Naive thymus-derived CD4-positive, alpha-beta T cell (primary cell): ENCODE measurements at regions not wholly inside any gene's neighbourhood (a gene's known extent, or its start where the extent isn't known, plus 50 kb on each side); places are given as distances from the start of the nearest gene placed in this dataset.

Experiments
- ATAC-seq: fragments of 150-1000 bp; cut with Tn5 transposase; 2 replicates; pipeline ENCODE4 v1.10.0; 2021; ENCODE audit warnings: mild to moderate bottlenecking, moderate library complexity
- CTCF ChIA-PET: fragments of 350-600 bp; sonication (Branson Sonifier 250); formaldehyde crosslinking; loops from one replicate; lab custom pipeline; 2021; ENCODE audit warnings: antibody characterized with exemption; lab: Charles Lee
- POLR2A ChIA-PET: fragments of 350-600 bp; sonication (Branson Sonifier 250); formaldehyde crosslinking; loops from one replicate; lab custom pipeline; 2021; ENCODE audit warnings: antibody characterized with exemption, inconsistent platforms; lab: Charles Lee
- DNase-seq, 9 donors: peaks; one replicate each; pipeline versions ENCODE4 v3.0.0 to v3.0.0-alpha.2; 2020 to 2022; ENCODE audit warnings: mixed read lengths in 1 of 9
- H3K27ac ChIP-seq: one replicate; pipeline ENCODE4 v1.7.0; 2013; ENCODE audit warnings: mild to moderate bottlenecking, low read depth, low read length, moderate library complexity
- H3K27me3 ChIP-seq, 2 donors: one replicate each; pipeline ENCODE4 v1.7.0; 2013; ENCODE audit warnings: low read length in 2 of 2, mild to moderate bottlenecking in 2 of 2, moderate library complexity in 2 of 2; ENCODE audit not compliant: control insufficient read depth in 2 of 2, insufficient read depth in 2 of 2
- H3K36me3 ChIP-seq, 3 experiments: 1 replicate in 2 of 3; 2 replicates in 1 of 3; pipeline ENCODE4 v1.7.0; 2013; ENCODE audit warnings: low read length in 3 of 3, mild to moderate bottlenecking in 3 of 3, moderate library complexity in 1 of 3; ENCODE audit not compliant: insufficient read depth in 3 of 3, control insufficient read depth in 2 of 3
- H3K4me1 ChIP-seq, 2 donors: one replicate each; pipeline ENCODE4 v1.7.0; 2013; ENCODE audit warnings: low read length in 2 of 2, mild to moderate bottlenecking in 2 of 2, moderate library complexity in 1 of 2; ENCODE audit not compliant: control insufficient read depth in 2 of 2, insufficient read depth in 2 of 2
- H3K4me3 ChIP-seq: 2 replicates; pipeline ENCODE4 v1.7.0; 2013; ENCODE audit warnings: mild to moderate bottlenecking, low read length
- H3K9me3 ChIP-seq, 3 experiments: 1 replicate in 2 of 3; 2 replicates in 1 of 3; pipeline ENCODE4 v1.7.0; 2013; ENCODE audit warnings: low read length in 3 of 3; ENCODE audit not compliant: control insufficient read depth in 2 of 3
- H3K27ac Mint-ChIP-seq, 9 donors: one replicate each; pipeline ENCODE4 v1.8.0; 2020 to 2022; ENCODE audit warnings: mixed read lengths in 9 of 9, mild to moderate bottlenecking in 8 of 9, moderate library complexity in 5 of 9, inconsistent platforms in 2 of 9
- H3K27me3 Mint-ChIP-seq, 5 donors: one replicate each; pipeline ENCODE4 v1.8.0; 2021 to 2022; ENCODE audit warnings: mixed read lengths in 5 of 5, mild to moderate bottlenecking in 1 of 5
- H3K36me3 Mint-ChIP-seq, 5 donors: one replicate each; pipeline ENCODE4 v1.8.0; 2020 to 2022; ENCODE audit warnings: mixed read lengths in 5 of 5, mild to moderate bottlenecking in 3 of 5, inconsistent platforms in 1 of 5
- H3K4me1 Mint-ChIP-seq, 7 donors: one replicate each; pipeline ENCODE4 v1.8.0; 2020 to 2022; ENCODE audit warnings: mixed read lengths in 7 of 7, mild to moderate bottlenecking in 3 of 7, inconsistent platforms in 1 of 7
- H3K4me3 Mint-ChIP-seq, 10 donors: one replicate each; pipeline ENCODE4 v1.8.0; 2020 to 2022; ENCODE audit warnings: mild to moderate bottlenecking in 10 of 10, mixed read lengths in 10 of 10, moderate library complexity in 6 of 10, inconsistent platforms in 2 of 10
- H3K9me3 Mint-ChIP-seq, 11 donors: one replicate each; pipeline ENCODE4 v1.8.0; 2020 to 2022; ENCODE audit warnings: mixed read lengths in 11 of 11, mild to moderate bottlenecking in 4 of 11, inconsistent platforms in 1 of 11, moderate library complexity in 1 of 11
- intact Hi-C, 2 donors: fragments of 100-400 bp; cut with micrococcal nuclease; formaldehyde crosslinking; loops; one replicate each; pipeline ENCODE4 v1.15.1; 2023

DNA sequence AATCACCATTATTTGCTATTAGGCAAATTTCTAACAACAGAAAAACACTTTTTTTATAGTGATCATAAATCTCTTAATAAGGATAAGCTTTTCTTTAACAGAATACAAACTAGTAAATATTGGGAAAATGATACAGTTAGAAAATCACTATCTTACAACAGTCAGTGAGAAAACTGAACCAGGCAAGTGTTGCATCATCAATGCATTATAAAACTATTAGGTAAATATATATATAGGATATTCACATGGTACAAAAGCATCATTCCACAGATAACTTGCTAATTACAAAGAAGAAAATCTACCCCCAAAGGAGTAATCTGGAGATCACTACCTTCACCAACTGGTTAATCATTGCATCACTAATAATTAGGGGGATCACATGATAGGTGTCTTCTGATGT is 652.1 kb downstream of the HACE1 start:
- POLR2A ChIA-PET, result no interaction called here
- Mint-ChIP-seq H3K27ac (no peak overlapping the region), H3K36me3 (no peaks in the 10 kb centered on the region), H3K27me3 (no peaks in the 10 kb centered on the region), H3K4me3 (no peak overlapping the region), H3K4me1 (no peaks in the 10 kb centered on the region), H3K9me3 (peaks cover 0 to 12% (median 3%) of the 10 kb centered on the region in 11 donors)
- ATAC-seq (no peak), DNase-seq (no peak)
- no peaks in the 10 kb centered on the region for H3K4me1 ChIP-seq
- H3K9me3 ChIP-seq, result no peaks in the 10 kb centered on the region
- H3K27ac ChIP-seq, result no peak overlapping the region
- CTCF ChIA-PET, result no interaction called here
- H3K4me3 ChIP-seq, result no peak overlapping the region
- no peaks in the 10 kb centered on the region for H3K36me3 ChIP-seq
- no peaks in the 10 kb centered on the region for H3K27me3 ChIP-seq
- intact Hi-C loops, result no loop called here

DNA sequence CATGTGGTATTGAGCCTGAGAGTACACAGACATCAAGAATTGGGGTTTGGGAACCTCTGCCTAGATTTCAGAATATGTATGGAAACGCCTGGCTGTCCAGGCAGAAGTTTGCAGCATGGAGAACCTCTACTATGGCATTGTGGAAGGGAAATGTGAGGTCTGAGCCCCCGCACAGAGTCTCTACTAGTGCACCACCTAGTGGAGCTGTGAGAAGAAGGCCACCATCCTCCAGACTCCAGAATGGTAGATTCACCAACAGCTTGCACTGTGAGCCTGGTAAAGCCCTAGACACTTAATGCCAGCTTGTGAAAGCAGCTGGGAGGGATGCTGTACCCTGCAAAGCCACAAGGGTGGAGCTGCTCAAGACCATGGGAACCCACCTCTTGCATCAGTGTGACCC is 658.2 kb downstream of the HACE1 start:
- ChIA-PET POLR2A (no interaction called here), CTCF (no interaction called here)
- Mint-ChIP-seq H3K36me3 (peaks cover 0 to 3% (median 0%) of the 10 kb centered on the region in 5 donors), H3K4me1 (no peaks in the 10 kb centered on the region), H3K27me3 (no peaks in the 10 kb centered on the region), H3K4me3 (no peak overlapping the region), H3K27ac (no peak overlapping the region), H3K9me3 (peaks cover 0 to 25% (median 11%) of the 10 kb centered on the region in 11 donors)
- intact Hi-C loops, result no loop called here
- ATAC-seq (no peak), DNase-seq (no peak)
- Histone ChIP-seq H3K4me3 (no peak overlapping the region), H3K9me3 (no peaks in the 10 kb centered on the region), H3K27ac (no peak overlapping the region), H3K4me1 (no peaks in the 10 kb centered on the region), H3K27me3 (no peaks in the 10 kb centered on the region), H3K36me3 (no peaks in the 10 kb centered on the region)

DNA sequence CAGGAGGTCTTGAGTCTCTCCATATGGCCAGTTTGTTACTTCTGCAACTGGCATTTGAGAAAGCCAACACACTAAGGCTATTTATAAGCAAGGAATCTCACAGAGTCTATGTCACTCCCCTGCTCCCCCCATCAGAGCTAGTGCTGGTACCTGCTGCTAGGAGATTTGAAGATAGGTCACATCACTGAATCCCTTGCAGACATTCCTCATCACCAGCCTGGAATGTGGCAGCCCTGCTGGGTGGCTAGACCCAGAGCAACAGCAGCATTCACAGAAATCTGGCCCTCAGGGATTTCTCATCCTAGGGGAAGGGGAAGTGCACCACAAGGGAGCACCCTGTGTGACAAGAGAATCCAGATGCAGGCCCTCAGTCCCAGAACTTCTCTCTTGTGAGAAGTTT is 672.1 kb downstream of the HACE1 start:
- peaks cover 3 to 28% (median 10%) of the 10 kb centered on the region in 11 donors for H3K9me3 Mint-ChIP-seq
- no peaks in the 10 kb centered on the region for H3K4me1 ChIP-seq
- POLR2A ChIA-PET, result no interaction called here
- no peaks in the 10 kb centered on the region for H3K36me3 Mint-ChIP-seq
- H3K4me3 Mint-ChIP-seq, result no peak overlapping the region
- H3K36me3 ChIP-seq, result no peaks in the 10 kb centered on the region
- H3K9me3 ChIP-seq, result peaks cover 0 to 6% (median 0%) of the 10 kb centered on the region in 3 experiments
- intact Hi-C loops, result no loop called here
- CTCF ChIA-PET, result no interaction called here
- no peak for DNase-seq
- H3K27ac ChIP-seq, result no peak overlapping the region
- no peaks in the 10 kb centered on the region for H3K27me3 ChIP-seq
- H3K27me3 Mint-ChIP-seq, result no peaks in the 10 kb centered on the region
- no peak overlapping the region for H3K27ac Mint-ChIP-seq
- no peaks in the 10 kb centered on the region for H3K4me1 Mint-ChIP-seq
- no peak for ATAC-seq
- H3K4me3 ChIP-seq, result no peak overlapping the region

DNA sequence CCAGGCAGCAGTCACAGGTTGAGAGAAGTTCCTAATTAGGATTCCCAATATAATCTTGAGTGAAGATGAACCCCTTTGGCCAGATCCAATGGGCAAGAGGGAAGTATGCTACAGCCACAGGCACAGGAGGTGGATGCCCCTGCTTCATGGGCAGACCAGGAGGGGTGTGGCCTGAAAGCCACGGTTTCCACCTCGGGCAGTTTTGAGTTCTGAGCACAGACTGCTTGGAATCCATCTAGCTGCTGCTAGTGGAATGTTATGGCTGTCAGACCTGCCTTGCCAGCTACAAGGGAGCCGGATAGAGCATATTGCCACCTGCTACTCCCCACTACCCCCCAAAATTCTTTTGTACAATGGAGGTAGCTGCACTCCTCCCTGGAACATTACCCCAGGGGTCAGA is 672.9 kb downstream of the HACE1 start:
- H3K27me3 Mint-ChIP-seq, result no peaks in the 10 kb centered on the region

DNA sequence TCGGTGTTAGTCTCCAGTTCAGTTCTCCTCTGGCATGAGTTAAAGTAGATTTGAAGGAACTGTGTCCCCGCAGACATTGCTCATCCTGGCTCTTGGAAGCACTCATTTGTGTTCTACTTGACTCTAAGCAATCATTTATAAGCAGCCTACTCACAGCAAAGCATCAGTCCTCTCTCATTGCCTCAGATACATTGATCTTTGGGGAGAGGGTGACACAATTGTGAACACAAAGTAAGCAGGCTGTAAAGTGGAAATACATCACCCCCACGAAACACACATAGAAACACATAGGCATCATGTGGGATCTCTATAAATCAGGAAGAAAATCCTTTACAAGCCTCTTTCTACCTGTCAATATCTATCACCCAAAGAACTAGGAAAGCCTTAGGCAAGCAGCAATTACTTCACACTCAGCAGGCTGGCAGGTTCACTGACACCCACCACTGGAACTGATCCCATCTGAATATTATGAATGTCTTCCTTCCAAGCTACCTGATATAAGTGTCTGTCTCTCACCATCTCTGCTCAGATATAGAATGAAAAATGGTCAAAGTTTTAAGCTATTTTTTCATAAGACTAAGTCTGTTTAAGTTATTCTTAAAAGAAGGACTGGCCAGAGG is 675.8 kb downstream of the HACE1 start:
- no peak overlapping the region for H3K4me3 Mint-ChIP-seq
- no peaks in the 10 kb centered on the region for H3K36me3 Mint-ChIP-seq
- ATAC-seq, result no peak
- H3K27ac ChIP-seq, result no peak overlapping the region
- H3K9me3 Mint-ChIP-seq, result peaks cover 0 to 12% (median 6%) of the 10 kb centered on the region in 11 donors
- ChIA-PET CTCF (no interaction called here), POLR2A (no interaction called here)
- no peak for DNase-seq
- H3K4me1 ChIP-seq, result no peaks in the 10 kb centered on the region
- H3K36me3 ChIP-seq, result no peaks in the 10 kb centered on the region
- no peaks in the 10 kb centered on the region for H3K9me3 ChIP-seq
- intact Hi-C loops, result no loop called here
- no peak overlapping the region for H3K4me3 ChIP-seq
- no peaks in the 10 kb centered on the region for H3K27me3 Mint-ChIP-seq
- H3K27me3 ChIP-seq, result no peaks in the 10 kb centered on the region
- H3K27ac Mint-ChIP-seq, result no peak overlapping the region
- no peaks in the 10 kb centered on the region for H3K4me1 Mint-ChIP-seq

More for the DNA sequence above, 672.9 kb downstream of the HACE1 start:
- ATAC-seq (no peak), DNase-seq (no peak)
- no peaks in the 10 kb centered on the region for H3K4me1 ChIP-seq
- intact Hi-C loops, result no loop called here
- no peaks in the 10 kb centered on the region for H3K4me1 Mint-ChIP-seq
- H3K36me3 Mint-ChIP-seq, result no peaks in the 10 kb centered on the region
- POLR2A ChIA-PET, result no interaction called here
- H3K36me3 ChIP-seq, result no peaks in the 10 kb centered on the region
- CTCF ChIA-PET, result no interaction called here
- H3K4me3 Mint-ChIP-seq, result no peak overlapping the region
- no peaks in the 10 kb centered on the region for H3K27me3 ChIP-seq
- peaks cover 0 to 20% (median 7%) of the 10 kb centered on the region in 11 donors for H3K9me3 Mint-ChIP-seq
- H3K4me3 ChIP-seq, result no peak overlapping the region
- no peak overlapping the region for H3K27ac ChIP-seq
- peaks cover 0 to 5% (median 0%) of the 10 kb centered on the region in 3 experiments for H3K9me3 ChIP-seq
- no peak overlapping the region for H3K27ac Mint-ChIP-seq

DNA sequence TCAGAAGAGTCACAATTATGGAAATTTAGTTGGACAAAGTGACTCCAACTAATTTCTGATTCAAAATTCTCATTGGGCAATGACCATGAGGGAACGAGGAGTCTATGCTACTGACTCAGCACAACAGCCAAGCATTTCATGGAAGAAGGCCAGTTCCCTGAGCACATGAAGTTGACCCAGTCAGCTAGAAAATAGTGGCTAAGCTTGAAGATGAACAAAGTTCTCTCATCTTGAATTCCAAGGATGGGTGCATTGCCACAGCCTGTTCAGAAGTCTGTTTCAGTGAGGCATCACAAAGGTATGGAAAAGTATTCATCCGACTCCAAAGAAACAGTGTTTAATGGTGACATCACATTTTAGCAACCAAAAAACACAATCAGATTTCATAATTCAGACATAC is 676.9 kb downstream of the HACE1 start:
- CTCF ChIA-PET, result no interaction called here
- H3K4me1 Mint-ChIP-seq, result no peaks in the 10 kb centered on the region
- Histone ChIP-seq H3K36me3 (no peaks in the 10 kb centered on the region), H3K27me3 (no peaks in the 10 kb centered on the region), H3K9me3 (no peaks in the 10 kb centered on the region), H3K4me1 (no peaks in the 10 kb centered on the region), H3K4me3 (no peak overlapping the region), H3K27ac (no peak overlapping the region)
- H3K9me3 Mint-ChIP-seq, result peaks cover 0 to 12% (median 3%) of the 10 kb centered on the region in 11 donors
- no peak overlapping the region for H3K4me3 Mint-ChIP-seq
- no peak for ATAC-seq
- no peaks in the 10 kb centered on the region for H3K36me3 Mint-ChIP-seq
- intact Hi-C loops, result no loop called here
- no peak overlapping the region for H3K27ac Mint-ChIP-seq
- H3K27me3 Mint-ChIP-seq, result no peaks in the 10 kb centered on the region
- no peak for DNase-seq
- POLR2A ChIA-PET, result no interaction called here

DNA sequence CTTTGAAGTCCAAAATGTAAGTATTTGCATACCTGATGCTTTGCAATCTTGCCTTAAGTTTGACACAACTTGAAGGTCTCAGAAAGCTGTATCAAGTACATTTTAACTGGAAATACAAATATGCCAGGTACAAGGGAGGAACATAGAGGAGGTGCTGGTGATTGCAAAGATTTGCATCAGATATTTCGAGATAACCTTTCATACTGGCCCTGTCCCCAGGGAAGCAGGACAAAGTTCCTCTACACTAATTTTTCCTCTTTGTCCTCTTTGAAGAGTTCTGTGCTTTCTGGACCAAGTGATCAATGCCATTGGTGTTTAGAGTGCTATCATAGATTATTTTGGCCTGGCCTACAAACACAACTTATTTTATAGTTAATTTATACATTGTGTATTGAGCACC is 686.1 kb downstream of the HACE1 start:
- ATAC-seq, result no peak
- H3K4me3 ChIP-seq, result no peak overlapping the region
- POLR2A ChIA-PET, result no interaction called here
- intact Hi-C loops, result no loop called here
- Mint-ChIP-seq H3K27ac (no peak overlapping the region), H3K27me3 (peaks cover 0 to 4% (median 0%) of the 10 kb centered on the region in 5 donors), H3K4me3 (no peak overlapping the region), H3K4me1 (no peaks in the 10 kb centered on the region), H3K36me3 (no peaks in the 10 kb centered on the region), H3K9me3 (peaks cover 0 to 7% (median 0%) of the 10 kb centered on the region in 11 donors)
- H3K27me3 ChIP-seq, result no peaks in the 10 kb centered on the region
- no peaks in the 10 kb centered on the region for H3K9me3 ChIP-seq
- H3K4me1 ChIP-seq, result no peaks in the 10 kb centered on the region
- DNase-seq, result no peak
- no peaks in the 10 kb centered on the region for H3K36me3 ChIP-seq
- CTCF ChIA-PET, result no interaction called here
- no peak overlapping the region for H3K27ac ChIP-seq
